HG02852 (cell line): ENCODE measurements at regions not wholly inside any gene's neighbourhood (a gene's known extent, or its start where the extent isn't known, plus 50 kb on each side); places are given as distances from the start of the nearest gene placed in this dataset.

Source experiments
- ATAC-seq: cut with Tn5 transposase; IDR thresholded peaks from one replicate; pipeline ENCODE4 v1.9.1; 2021; ENCODE audit warnings: mild to moderate bottlenecking, moderate library complexity; ENCODE audit not compliant: unreplicated experiment

DNA sequence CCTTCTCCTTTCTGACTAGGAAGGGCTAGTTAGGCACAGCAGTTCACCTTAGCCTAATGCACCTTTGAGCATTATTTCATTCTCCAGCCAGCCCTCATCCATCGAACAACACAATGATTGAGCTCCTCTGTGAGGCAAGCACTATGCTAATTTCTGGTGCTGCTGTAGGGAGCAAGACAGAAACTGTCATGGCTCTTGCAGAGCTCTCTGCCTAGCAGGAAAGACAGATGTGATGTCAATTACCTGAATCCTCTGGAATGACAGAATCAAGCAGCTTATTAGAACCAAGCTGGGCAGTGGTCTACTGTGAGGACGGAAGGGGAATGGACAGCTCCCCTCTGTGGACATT is 256.1 kb upstream of the NOCT start:
- ATAC-seq, result no peak

DNA sequence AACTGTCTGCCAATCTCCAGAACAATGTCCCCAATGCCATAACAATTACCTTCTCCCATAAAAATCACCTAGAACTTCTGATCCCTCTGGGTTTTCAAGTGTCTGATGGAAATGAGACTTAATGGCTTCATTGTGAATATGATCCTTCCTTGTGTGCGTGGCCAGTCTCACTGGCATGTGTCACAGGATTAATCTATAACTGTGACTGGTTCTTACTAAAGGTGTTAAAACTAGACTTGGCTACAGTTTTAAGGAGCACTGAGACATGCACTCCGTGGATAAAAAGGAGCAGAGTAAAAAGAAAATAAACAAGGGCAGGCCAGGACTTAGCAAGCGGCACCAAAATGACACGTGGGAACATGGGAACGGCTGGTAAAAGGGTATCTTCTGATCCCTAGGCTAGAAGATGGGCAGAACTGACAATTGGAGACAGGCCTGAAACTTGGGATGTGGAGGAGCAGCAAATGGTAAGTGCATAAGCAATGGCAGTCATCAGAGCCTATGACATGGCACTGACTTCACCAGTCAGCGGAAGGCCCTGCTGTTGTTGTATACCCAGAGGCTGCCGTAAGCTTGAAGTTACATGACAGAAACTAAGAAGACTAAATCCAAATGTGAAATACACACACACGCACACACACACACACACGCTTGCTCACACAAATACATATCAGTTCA is 256.6 kb upstream of the NOCT start:
- ATAC-seq, result no peak

DNA sequence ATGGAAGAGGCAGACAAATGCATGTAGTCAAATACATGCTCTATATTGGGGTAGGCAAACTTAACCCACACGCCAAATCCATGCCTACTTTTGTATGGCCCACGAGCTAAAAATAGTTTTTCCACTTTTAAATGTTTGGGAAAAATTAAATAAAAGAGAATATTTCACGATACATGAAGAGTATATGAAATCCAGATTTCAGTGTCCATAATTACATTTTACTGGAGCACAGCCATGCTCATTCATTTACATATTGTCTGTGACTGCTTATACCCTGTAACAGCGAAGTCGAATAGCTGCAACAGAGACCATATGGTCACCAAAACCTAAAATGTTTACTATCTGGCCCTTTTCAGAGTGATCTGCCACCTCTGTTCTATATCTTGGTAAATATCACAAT is 257.4 kb upstream of the NOCT start:
- ATAC-seq, result no peak

DNA sequence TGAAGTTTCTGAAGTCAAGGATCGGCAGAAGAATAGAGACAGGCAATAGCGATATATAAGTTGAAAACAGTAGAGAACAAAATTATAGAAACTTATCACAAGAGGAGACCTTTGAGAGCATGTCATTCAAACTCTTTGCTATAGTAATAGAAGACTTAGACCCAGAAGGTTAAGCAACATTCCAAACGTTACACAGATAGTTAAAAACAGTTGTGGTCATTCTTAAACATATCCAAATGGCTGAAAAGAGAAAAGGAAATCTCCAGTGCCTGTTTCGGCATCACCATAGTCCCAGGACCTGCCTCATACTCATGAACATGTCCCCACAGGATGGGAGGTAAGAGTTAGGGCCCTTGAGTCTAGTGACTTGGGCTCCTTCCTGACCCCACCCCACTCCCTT is 258.1 kb upstream of the NOCT start:
- no peak for ATAC-seq

DNA sequence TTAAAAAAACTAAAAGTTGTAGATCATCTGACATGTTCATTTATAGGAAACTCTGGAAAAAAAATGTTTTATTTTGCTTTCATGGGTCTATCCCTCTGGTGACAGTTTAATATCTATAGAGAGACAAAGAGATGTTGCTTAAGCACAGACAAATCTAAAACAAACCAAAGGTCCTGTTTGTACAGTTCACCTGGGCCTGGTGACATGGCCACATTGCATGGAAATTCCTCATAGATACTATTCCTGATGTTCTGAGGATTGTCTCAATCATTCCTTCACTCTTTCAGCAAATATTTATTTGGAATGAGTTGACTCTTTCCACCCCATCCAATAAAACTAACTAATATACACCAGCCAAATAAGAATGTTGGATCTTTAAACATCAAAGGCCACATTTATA is 259.1 kb upstream of the NOCT start:
- no peak for ATAC-seq

DNA sequence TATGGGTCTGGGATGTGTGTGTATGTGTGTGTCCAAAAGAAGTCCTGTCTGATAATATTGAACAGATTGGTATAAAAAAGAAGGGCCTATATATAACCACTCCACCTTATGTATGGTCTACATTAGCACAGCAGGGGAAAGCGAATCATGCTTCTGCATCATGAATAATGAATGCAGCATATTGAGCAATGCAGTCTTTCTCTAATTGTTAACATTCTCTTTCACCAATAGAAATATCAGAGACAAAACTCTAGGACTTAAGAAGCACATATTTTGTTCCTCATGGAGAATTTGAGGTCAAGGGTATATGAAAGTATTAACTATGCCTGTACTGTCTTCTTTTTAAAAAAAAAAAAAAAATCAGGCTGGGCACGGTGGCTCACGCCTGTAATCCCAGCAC is 264.3 kb upstream of the NOCT start:
- no peak for ATAC-seq

DNA sequence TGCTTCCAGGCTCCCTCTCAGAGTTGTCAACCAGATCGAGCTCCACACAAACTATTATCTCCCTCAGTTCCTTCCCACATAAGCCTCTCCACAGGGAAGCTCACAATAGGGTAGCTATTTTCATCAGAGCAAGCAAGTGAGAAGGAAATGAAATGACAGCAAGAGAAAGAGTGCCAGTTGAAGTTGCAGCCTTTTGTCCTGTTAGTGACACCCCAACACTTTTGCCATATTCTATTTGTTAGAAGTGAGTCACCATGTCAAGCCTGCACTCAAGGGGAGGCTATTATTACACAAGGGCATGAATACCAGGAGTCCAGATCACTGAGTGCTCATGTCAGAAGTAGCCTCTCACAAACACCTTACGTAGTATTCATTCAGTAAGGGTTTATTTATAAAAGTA is 266.3 kb upstream of the NOCT start:
- ATAC-seq, result no peak

DNA sequence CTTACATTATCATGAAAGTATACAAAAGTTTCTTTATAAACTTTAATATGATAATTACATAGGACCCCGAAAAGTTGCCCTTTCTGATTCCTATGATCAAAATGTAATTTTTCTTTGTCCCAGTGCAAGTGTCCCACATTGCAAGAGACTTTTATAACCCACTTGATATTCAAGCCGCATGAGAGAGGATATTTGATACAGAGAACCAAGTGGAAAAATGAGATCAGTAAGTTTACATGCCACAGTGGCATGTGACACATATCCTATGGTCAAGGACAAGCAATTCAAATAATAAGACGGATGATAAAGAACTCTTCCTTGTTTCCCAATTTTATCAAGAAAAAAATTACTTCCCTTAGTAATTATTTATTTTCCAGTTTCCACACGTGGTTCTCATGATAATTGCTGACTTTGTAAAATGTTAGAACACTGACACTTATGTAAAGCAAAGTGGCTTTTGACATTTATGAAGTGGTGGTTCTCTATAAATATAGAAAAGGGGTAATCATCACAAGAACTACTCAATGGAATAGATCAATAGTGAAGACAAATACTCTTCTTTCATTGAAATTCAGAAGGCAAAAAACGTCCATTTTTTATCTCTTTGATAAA is 273.7 kb upstream of the NOCT start:
- no peak for ATAC-seq

DNA sequence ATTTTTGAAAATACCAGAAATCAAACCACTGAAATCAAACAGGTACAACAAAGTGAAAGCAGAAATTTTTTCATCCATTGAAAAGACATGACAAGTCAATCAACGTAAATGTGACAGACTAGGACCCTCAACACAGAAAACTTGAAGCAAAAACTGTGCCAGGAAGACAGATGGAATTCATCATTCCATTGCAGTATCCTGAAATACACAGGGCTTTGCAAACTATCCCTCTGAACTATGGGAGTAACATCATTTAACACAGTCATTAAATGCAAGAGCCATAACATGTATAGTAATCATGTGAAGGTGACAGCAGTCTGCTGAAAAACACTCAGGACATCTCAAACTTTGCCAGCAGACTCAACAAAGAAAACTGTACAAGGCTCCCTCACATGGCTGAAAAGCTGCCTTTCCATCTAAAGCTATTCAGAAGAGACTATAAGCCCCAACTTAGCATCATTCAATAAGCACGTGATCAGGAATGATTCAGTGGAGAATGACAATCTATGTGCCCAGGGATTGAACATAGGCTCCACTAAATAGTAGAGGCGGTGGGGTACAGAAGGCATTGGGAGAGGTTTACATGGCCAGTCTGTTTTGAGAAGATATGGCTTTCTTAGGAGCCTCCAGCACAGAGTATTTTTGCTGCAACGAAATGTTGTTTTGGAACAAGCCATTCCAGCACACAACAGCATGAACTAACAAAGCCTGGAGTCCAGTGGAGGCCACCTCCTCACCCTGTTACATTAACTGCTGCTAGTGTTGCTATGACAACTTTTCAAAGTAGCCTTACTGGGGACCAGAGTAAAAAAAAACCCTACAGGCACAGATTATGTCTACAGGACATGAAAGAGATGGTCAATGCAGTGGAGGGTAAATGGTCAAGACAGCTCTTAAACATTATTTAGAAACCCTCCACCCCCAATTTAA is 274.5 kb upstream of the NOCT start:
- no peak for ATAC-seq

DNA sequence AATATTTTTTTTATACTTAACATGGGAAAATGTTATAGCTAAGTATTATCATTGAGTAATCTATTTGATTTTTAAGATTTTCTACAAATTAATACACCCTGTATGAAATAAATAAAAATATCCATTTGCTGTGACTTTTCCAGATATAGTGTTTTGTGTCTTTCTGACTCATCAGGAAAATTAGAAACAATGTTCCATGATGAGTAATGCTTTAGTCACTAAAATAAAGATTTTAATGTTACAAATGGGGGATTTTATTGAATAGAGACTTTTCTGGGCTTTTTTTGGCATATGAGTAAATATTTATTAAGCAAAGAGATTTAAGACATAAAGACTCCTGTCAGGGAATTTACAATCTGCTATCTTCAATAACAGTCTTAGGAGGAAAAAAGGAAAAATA is 279.2 kb upstream of the NOCT start:
- ATAC-seq, result no peak

DNA sequence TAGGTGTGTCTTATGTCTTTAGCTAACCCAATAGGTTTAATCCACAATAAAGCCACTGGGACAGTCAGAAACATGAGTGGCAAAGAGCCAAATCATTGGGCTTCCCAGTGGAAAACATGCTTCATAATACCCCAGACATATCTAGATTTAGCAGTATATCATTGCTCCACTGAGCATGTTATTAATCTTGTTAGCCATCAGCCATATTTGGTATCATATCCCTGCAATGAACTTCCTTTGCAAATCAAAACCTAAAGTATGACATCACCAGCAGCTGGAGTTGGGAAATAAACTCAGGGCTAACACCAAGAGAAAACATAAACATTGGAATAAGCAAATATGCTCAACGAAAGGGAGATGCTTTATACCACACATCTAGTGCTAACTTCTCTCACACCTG is 280.8 kb upstream of the NOCT start:
- ATAC-seq, result no peak

DNA sequence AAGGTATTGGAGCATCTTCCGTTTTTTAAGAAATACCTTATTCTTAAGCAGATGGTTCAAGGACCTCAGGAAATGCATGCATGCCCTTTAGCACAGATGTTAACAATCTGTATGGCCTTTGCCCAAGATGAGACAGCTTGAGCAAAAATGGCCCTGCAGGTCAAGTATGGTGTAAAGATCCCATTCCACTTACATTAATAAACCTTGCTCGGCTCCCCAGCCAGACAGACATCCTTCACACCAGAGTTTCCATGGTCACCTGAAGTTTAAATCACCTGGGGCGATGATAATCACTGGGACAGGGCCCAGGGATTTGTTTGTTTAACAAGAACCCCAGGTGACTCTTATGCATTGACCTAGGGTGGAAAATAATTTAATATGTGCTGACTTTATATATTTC is 287.0 kb upstream of the NOCT start:
- ATAC-seq, result no peak

DNA sequence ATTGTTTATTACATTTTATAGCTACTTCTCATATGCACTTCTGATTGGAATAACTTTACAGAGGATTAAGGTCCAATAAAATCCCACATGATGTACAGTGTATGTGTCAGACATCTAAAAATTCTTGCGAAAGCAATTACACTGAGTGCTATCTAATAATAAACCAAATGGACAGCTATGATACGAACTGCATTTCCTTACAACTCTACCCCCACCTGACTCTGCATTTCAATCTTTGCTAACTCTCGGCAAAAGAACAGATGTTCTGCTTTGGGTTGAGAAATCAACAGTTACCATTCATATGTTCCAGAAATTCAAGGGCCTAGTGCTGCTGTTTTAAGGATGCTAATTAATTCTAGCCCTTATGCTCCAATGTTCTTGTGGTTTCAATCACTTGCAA is 287.9 kb upstream of the NOCT start:
- ATAC-seq, result no peak

DNA sequence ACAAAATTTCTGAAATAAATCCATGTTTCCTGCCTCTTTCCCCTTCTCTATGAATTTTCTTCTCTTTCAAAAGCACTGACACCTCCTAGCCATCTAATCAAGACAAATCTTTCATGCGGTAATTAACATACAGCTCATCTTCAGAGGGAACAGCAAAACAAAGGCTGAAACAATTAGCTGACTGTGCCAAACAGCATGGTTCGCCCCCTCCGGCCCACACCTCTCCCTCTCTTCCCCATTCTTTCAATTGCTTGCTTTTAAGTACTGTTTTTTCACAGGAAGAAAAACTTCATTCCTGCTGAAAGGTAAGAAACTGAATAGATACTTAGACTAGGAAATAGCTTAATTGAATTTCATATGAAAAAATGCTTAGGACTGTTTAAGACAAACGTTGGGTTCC is 291.1 kb upstream of the NOCT start:
- no peak for ATAC-seq

DNA sequence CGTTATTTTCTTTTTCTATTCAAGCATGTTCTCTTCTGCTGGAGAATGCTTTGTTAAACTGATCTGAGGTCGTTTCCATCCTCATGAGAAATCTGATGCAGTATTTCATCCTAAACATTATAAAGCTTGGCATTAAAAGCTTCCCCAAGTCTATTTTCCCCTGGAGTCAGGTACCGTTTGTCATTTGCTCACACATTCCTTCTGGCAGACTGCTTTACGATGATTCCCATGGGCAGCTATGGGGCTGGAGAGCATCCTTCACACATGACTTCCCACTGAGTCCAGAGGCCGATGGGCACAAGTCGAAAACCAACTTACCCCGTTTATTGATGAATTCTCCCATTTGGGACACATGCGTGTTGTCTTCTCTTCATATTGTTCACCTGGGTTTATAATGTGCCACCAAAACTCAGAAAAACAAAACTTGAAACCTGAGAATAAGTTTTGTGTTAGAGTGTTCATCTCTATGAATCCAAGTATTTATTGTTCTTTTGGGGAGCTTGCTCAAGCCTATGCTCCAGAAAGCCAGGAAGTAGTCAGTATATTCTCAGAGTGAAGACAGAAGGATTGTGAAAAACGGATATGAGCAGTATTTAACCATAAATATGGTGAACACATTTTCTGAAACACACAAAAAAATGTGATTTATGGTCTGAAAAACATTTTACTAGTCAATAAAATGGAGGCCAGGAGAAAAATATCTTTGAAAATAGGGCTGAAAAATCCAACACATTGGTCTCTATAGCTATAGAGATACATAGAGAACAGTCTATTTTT is 298.8 kb upstream of the NOCT start:
- ATAC-seq, result no peak

DNA sequence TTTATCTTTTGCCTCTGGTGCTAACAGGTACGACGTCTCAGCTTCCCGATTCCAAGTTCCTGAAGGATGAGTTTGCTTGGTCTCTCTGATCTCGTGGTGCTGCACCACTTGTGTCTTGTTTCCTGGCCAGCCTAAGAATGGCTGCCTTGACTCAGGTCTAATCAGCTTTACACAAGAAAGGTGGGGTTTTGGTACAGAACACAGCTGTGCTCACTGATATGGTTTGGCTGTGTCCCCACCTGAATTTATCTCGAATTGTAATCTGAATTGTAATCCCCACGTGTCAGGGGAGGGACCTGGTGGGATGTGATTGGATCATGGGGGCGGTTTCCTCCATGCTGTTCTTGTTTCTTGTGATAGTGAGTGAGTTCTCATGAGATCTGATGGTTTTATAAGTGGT is 305.3 kb upstream of the NOCT start:
- ATAC-seq, result no peak

DNA sequence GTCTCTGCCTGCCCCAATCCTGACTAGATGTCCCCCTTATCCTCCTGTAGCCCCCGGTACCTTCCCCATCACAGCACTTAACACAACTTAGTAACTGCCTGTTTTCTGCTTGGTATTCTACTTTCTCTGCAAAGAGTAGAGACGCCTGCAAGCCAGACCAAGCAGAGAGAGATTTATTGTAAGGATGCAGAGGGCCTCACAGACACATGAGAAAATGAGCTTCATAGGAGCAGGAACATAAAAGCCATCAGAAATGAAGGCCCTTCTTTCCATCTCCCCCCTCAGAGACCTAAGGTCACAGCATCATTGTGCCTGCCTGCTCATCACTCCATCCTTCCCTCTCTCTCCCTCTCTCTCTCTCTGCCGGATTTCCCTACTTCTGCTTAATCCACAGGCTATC is 305.7 kb upstream of the NOCT start:
- no peak for ATAC-seq

DNA sequence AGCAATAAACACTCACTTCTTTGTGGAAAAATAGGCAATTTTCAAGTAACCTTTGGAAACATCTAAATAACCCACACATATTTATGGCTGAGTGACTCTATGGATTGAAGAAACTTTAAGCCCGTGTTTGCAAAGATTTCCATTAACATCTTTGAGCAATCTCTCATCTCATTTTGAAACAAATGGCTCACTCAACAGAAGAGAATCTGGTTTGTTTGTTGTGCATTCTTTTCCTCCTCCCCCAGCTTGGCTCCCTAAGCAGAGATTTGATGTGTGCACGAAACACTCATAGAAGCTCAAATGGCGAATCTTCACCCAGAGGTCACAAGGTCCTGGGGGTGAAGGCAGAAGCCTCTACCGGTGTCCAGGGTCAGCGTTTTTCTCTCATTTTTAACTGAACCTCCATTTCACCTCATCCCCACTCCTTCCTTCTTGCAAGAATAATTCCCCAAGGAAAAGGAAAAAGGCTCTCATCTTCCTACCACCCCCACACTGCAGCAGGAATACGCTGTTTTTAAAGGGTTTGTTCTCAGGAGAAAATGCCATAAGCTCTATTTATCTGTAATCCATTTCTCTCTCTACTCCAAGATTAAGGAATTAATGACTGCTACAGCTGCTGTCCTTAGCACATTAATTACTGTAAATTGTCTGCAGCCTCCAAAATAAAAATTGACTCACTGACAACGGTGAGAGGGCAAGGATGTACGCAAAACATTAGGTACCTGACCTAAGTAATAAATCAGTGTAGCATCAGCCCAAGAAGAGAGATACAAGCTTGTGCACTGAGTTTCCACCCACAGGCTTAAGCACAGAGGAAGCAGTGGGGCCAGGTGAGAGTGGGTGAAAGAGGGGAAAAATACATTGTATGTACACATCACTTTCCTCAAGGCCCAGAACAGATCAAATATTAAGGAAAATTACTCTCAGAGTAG is 307.6 kb upstream of the NOCT start:
- ATAC-seq, result no peak

DNA sequence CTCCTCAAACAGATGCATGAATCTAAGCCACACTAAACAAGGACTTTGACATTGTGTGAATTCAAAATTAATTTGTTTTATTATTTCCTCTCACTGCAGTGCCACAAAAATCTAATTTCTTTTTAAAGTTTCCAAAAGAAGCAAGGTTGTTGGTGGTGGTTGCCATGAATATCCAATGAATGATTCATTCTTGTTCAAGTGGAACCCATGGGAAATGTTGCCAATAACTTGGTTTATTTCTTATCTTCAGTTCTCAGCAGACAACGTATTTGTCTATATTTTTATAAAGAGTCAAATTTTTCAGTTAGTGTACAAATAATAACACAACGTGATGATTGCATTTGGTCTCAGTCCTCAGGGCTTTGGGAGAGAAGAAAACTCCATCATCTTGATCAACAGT is 309.4 kb upstream of the NOCT start:
- ATAC-seq, result no peak

DNA sequence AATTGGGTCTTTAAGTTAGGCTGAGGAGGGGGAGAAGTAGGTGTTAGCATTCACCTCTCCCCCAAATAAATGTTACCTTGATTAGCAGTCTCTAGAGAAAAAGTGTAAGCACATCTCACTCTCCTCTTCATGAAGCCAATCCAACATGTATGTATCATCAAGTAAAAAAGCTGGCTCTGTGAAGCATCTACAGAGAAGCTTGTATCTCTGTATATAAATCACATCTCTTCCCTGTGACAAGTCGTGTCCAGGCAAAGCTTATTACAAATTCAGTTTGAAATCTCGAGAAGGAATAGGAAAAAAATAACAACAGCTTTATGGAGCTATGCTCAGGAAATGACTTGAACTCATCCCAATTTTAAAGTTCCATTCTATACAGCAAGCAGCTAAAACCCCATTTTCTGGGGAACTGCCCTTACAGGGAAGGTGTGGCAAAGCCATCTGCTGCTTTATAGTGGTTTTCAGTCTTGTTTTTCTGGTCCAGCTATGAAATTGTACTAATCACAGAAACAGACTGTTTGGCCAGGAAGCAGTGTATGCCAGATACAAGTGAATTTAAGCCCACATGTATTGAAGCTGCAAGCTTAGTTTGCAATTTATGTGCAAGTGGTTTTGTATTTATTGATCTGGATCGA is 313.3 kb upstream of the NOCT start:
- no peak for ATAC-seq
